GM12873 (cell line): ENCODE measurements at regions not wholly inside any gene's neighbourhood (a gene's known extent, or its start where the extent isn't known, plus 50 kb on each side); places are given as distances from the start of the nearest gene placed in this dataset.

ENCODE experiments used
- TF ChIP-seq, protein P1 (sequence below): IDR thresholded peaks from 2 replicates; pipeline ENCODE4 v1.5.1; 2012; ENCODE audit warnings: low read depth, mild to moderate bottlenecking, moderate library complexity, low read length, control low read depth; ENCODE audit not compliant: insufficient read depth; ENCODE audit errors: missing control alignments

- TF ChIP-seq, protein P1, sequence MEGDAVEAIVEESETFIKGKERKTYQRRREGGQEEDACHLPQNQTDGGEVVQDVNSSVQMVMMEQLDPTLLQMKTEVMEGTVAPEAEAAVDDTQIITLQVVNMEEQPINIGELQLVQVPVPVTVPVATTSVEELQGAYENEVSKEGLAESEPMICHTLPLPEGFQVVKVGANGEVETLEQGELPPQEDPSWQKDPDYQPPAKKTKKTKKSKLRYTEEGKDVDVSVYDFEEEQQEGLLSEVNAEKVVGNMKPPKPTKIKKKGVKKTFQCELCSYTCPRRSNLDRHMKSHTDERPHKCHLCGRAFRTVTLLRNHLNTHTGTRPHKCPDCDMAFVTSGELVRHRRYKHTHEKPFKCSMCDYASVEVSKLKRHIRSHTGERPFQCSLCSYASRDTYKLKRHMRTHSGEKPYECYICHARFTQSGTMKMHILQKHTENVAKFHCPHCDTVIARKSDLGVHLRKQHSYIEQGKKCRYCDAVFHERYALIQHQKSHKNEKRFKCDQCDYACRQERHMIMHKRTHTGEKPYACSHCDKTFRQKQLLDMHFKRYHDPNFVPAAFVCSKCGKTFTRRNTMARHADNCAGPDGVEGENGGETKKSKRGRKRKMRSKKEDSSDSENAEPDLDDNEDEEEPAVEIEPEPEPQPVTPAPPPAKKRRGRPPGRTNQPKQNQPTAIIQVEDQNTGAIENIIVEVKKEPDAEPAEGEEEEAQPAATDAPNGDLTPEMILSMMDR, result no peak
These were observed 154.0 kb downstream of the RAB11FIP2 start for GRCh38 chr10:117892681-117893220.

- TF ChIP-seq, protein P1, result no peak
These were observed 152.4 kb downstream of the RAB11FIP2 start for GRCh38 chr10:117894339-117894738.

DNA sequence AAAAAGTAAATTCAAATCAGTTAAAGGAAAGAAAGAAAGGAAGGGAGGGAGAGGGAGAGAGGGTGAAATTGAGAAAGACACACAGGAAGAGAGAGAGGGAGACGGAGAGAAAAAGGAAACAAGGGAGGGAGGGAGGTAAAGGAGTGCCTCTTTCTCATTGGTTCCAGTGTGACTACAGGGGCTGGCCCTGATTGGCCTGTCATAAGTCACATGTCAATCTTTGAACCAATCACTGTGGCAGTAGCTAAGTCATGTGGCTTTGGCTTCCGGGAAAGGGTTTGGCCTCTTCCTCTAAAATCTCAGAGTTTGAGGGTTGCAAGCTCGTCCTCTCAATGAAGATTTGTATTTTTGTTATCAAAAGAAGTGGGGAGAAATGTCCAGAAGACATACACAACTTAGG lies 150.2 kb downstream of the RAB11FIP2 start:
- TF ChIP-seq, protein P1, result no peak

GRCh38 chr10:117899181-117899683 lies 147.5 kb downstream of the RAB11FIP2 start:
- TF ChIP-seq, protein P1, result no peak

DNA sequence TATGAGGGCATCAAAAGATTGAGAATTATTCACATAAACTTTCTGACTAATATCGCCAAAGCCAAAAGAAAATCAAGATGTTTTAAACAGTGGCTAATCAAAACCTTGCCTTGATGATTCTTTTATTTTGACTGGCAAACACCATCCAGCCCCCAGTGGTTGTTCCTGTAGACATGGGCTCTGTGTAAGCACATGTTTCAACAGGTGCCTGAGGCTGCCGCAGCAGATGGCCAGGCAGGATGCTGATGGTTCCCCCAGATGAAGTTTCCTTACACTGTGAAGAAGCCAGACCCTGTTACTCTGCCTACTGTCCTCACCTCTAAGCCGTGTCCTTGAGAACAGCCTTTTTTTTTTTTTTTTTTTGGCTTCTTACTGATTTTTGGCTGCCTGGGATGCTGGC lies 146.5 kb downstream of the RAB11FIP2 start:
- TF ChIP-seq, protein P1, result no peak

DNA sequence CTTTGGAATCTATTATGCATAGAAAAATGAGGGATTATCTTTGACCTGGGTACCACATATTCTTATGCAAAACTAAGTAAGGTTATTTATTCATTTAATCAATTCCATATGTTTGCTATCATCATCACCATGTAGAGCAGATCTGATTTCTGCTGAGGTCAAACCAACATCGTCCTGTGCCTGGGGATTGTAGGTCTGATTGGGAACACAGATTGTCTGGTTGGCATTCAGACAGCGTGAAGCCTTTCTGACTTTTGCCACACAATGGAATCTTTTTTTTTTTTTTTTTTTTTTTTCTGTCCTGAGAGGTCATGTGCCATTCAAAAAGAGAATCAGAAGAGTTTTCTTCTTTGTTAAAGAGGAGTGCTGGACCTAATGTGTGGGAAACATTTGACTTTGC lies 142.9 kb downstream of the RAB11FIP2 start:
- TF ChIP-seq, protein P1, result no peak

GRCh38 chr10:117905404-117905803 lies 141.3 kb downstream of the RAB11FIP2 start:
- TF ChIP-seq, protein P1, result no peak
